ENCODE measurements at regions not wholly inside any gene's neighbourhood (a gene's known extent, or its start where the extent isn't known, plus 50 kb on each side); places are given as distances from the start of the nearest gene placed in this dataset.

DNA sequence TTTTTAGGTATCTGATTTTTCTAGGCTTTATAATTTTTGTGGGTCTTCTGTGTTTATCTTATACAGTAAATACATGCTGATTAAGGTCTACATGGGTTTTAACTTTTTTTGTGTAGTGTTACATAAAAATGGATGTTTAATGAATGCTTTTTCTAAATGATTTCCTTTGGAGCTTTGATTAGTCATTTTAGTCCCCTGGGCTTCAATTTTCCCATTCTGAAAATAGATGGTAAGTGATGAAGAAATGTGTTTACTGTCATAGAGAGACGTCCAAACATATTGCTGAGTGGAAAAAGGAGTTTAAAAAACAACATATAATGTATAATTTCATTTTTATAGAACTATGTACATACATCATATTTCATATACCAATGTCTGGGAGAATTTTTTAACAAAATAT, 140.9 kb upstream of the HMCN1 start:
- TF ChIP-seq, protein P1, sequence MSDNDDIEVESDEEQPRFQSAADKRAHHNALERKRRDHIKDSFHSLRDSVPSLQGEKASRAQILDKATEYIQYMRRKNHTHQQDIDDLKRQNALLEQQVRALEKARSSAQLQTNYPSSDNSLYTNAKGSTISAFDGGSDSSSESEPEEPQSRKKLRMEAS (IDR thresholded peaks at IDR 0.05; ENCODE audit: insufficient read depth, insufficient read length): no peak
- TF ChIP-seq EZH2 (IDR thresholded peaks at IDR 0.05; ENCODE audit: borderline replicate concordance, low read depth, low read length, severe bottlenecking) (no peak), POLR2A (IDR thresholded peaks at IDR 0.05; ENCODE audit: low read depth, low read length) (no peak), MYC (IDR thresholded peaks at IDR 0.05; ENCODE audit: low read depth, low read length) (no peak)
- TF ChIP-seq, protein P2, sequence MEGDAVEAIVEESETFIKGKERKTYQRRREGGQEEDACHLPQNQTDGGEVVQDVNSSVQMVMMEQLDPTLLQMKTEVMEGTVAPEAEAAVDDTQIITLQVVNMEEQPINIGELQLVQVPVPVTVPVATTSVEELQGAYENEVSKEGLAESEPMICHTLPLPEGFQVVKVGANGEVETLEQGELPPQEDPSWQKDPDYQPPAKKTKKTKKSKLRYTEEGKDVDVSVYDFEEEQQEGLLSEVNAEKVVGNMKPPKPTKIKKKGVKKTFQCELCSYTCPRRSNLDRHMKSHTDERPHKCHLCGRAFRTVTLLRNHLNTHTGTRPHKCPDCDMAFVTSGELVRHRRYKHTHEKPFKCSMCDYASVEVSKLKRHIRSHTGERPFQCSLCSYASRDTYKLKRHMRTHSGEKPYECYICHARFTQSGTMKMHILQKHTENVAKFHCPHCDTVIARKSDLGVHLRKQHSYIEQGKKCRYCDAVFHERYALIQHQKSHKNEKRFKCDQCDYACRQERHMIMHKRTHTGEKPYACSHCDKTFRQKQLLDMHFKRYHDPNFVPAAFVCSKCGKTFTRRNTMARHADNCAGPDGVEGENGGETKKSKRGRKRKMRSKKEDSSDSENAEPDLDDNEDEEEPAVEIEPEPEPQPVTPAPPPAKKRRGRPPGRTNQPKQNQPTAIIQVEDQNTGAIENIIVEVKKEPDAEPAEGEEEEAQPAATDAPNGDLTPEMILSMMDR (IDR thresholded peaks at IDR 0.05; ENCODE audit: extremely low read depth in 1 of 2, insufficient read depth in 1 of 2, low read depth in 1 of 2, low read length in 2 of 2): no peak

Measured in endothelial cell of umbilical vein (primary cell).